ENCODE measurements at regions not wholly inside any gene's neighbourhood (a gene's known extent, or its start where the extent isn't known, plus 50 kb on each side); places are given as distances from the start of the nearest gene placed in this dataset.

GRCh38 chr3:148389916-148390315, 307.8 kb upstream of the AGTR1 start:
- Histone ChIP-seq H3K4ac (ENCODE audit: low read depth, low read length) (no peak overlapping the region), H2BK5ac (ENCODE audit: low read depth, low read length, poor library complexity, severe bottlenecking) (no peak overlapping the region), H3K9me1 (ENCODE audit: insufficient read depth, low read length) (no peaks in the 10 kb centered on the region), H2BK20ac (ENCODE audit: low read depth, low read length) (no peak overlapping the region), H4K91ac (ENCODE audit: insufficient read depth, low read depth, low read length) (no peak overlapping the region), H2BK15ac (ENCODE audit: low read depth, low read length) (no peak overlapping the region), H2AK5ac (ENCODE audit: low read depth, low read length) (no peak overlapping the region), H3K18ac (ENCODE audit: low read depth, low read length) (no peak overlapping the region), H3K9ac (ENCODE audit: low read depth, low read length) (no peak overlapping the region), H3K9me3 (ENCODE audit: control insufficient read depth, insufficient read depth, low read length) (no peaks in the 10 kb centered on the region), H3K27me3 (ENCODE audit: control insufficient read depth, insufficient read depth, low read length) (no peaks in the 10 kb centered on the region), H3K56ac (ENCODE audit: extremely low read depth, insufficient read depth, low read length) (no peak overlapping the region), H2AK9ac (replicated peaks; ENCODE audit: low read depth, low read length, poor library complexity) (no peak overlapping the region), H4K5ac (ENCODE audit: low read depth, low read length) (no peak overlapping the region), H2AFZ (replicated peaks; ENCODE audit: low read length, poor library complexity) (no peak overlapping the region), H4K8ac (ENCODE audit: low read depth in 2 of 2, low read length in 2 of 2) (no peak overlapping the region), H3K4me2 (ENCODE audit: low read depth, low read length) (no peak overlapping the region), H3K4me1 (ENCODE audit: control insufficient read depth, insufficient read depth, low read length) (no peaks in the 10 kb centered on the region), H2BK120ac (ENCODE audit: low read depth, low read length) (no peak overlapping the region), H4K20me1 (ENCODE audit: insufficient read depth, low read length) (no peaks in the 10 kb centered on the region), H3K36me3 (ENCODE audit: control insufficient read depth, insufficient read depth, low read length) (no peaks in the 10 kb centered on the region), H3K23ac (ENCODE audit: low read depth, low read length) (no peak overlapping the region), H3K14ac (replicated peaks; ENCODE audit: low read depth, low read length) (no peak overlapping the region), H3K4me3 (ENCODE audit: insufficient read depth, low read depth, low read length) (no peak overlapping the region), H3K79me1 (ENCODE audit: low read depth in 1 of 2, low read length in 2 of 2) (no peaks in the 10 kb centered on the region), H3K27ac (ENCODE audit: insufficient read depth, low read length) (no peak overlapping the region)
- intact Hi-C loops (cut with micrococcal nuclease) (loop anchor here (10.0 kb wide), 2 partner anchors 235 to 445 kb away; no protein-coding TSS in a partner anchor), dilution Hi-C loops (cut with HindIII; ENCODE audit: low sequenced_read_pairs, unreplicated experiment) (no loop called here), in situ Hi-C loops (cut with MboI; ENCODE audit: low sequenced_read_pairs) (no loop called here)
- no CpG with 5 or more reads among the region's 4 CpGs for WGBS, 2 experiments (ENCODE audit: extremely low coverage in 2 of 2, insufficient read length in 1 of 2)
- no TSS peak for BruUV-seq (replicated peaks)
- ATAC-seq (ENCODE audit: low read depth): no peak
- DNase-seq: peak; percentile 43
- CTCF ChIA-PET: interaction anchor here (0.7 kb wide), 2 partner anchors 19 to 748 kb away, joined by 3 to 10 read pairs; no protein-coding TSS in a partner anchor
- POLR2A ChIA-PET (ENCODE audit: unreplicated experiment): no interaction called here
- TF ChIP-seq CHD1 (IDR thresholded peaks at IDR 0.05; ENCODE audit: low read depth, low read length) (no peak), RCOR1 (IDR thresholded peaks at IDR 0.05; ENCODE audit: insufficient replicate concordance, low read length) (no peak), NFE2L2 (IDR thresholded peaks at IDR 0.05; ENCODE audit: low read depth, low read length) (no peak), CTCF (conservative IDR thresholded peaks at IDR 0.05; ENCODE audit: low read depth, low read length) (no peak)

Data from IMR-90 (cell line).